HG02678 (cell line): ENCODE measurements at regions not wholly inside any gene's neighbourhood (a gene's known extent, or its start where the extent isn't known, plus 50 kb on each side); places are given as distances from the start of the nearest gene placed in this dataset.

Source experiments
- ATAC-seq: cut with Tn5 transposase; IDR thresholded peaks from one replicate; pipeline ENCODE4 v1.9.1; 2021; ENCODE audit warnings: mild to moderate bottlenecking, moderate library complexity; ENCODE audit not compliant: unreplicated experiment

DNA sequence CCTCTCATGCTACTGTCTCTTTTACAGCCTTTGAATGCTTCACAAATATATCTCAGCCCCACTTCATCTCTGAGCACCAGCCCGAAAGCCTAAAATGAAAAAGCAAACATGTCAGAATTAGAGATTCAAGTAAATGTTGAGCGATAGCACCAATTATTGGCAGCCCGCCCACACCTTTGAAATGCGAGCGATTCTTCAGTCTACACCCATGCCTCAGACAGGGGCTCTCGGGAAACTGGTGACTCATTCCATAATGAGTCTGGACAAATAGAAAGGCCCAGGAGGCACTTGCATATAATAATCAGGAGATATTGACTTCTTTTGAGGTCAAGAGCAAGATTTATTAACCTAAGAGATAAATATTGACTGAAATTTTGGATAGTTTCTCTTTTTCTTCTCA, 487.3 kb upstream of the PTBP2 start:
- no peak for ATAC-seq

GRCh38 chr1:96236156-96236739, 485.3 kb upstream of the PTBP2 start:
- no peak for ATAC-seq

- no peak for ATAC-seq
Measured at GRCh38 chr1:96238426-96238825, 483.2 kb upstream of the PTBP2 start.

GRCh38 chr1:96240438-96240837, 481.1 kb upstream of the PTBP2 start:
- no peak for ATAC-seq

DNA sequence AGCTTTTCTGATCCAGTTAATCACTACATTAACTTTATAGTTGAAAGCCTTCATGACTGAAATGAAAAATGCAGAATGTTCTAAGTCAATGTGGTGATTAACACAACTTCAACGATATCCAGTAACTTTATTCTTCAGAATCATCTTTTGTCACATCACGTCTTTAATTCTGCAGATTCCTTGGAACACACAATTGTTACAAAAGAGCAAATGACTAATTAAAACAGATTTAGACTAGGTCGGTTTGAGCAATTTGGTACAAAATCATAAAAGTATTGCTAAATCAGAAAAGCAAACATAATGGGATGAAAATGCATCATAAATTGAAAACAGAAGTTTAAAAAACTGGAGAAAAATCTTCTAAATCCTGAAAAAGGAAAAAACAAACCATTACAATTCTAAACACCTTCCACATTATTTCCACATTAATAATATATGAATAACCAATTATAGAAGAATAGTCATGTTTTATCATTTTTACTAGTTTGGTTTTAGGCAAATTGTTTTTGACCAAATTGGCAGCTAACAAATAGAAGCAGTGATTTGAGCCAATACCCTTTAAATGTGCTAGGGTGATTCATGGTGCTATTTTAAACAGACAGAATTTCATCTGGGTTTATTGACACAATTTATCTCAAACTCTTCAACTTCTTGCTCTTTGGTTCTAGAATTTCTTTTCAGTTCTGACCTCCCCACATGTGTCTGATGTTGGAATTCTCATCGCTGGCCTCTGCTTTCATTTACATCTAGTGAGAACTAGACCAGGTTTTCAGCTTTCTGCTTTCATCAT, 468.1 kb upstream of the PTBP2 start:
- ATAC-seq, result no peak

DNA sequence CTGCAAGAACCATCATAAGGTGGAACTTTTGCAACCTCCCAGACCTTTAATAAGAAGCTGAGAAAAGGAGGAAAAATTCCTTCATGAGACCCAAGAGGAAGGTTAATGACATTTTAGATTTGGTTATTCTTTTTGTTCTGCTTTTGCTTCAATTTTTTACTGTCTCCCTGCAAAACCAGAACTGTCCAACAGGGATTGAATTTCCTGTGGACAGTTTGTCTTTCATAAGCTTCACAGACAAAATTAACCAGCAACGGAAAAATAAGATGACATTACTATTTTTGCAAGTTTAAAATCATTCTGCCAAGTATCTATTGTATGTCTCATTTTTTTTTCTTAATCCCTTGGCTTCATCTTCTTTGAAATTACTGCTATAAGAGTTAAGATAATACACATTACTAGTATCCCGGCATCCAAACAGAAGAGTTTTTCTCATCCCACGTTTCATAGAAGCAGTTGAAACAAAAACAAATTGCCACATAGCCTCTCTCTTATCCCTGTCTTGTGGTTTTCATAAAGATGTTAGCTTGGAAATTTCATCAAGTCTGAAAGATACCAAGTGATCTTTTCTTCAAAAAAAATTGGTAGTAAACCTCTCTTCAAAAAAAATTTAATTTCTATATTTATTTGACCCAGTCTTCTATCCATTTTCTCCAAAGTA, 465.3 kb upstream of the PTBP2 start:
- no peak for ATAC-seq

DNA sequence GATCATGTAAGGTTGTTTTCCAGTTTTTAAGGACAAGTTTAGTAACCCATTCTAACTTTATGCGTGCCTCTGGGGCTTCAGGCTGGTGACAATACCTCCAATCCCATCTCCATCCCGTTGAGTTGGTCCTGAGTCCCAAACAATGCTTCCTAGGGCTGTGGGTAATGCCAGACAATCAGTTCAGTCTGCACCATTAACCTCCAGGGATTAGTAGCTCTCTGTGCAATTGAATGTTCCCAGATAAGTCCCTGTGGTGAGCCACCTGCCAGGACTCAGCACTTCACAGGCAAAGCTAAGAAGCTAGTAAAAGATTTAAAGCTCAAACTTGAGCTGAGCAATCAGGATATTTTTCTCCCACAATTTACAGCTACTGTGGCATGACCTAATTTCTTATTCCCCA, 462.2 kb upstream of the PTBP2 start:
- no peak for ATAC-seq

DNA sequence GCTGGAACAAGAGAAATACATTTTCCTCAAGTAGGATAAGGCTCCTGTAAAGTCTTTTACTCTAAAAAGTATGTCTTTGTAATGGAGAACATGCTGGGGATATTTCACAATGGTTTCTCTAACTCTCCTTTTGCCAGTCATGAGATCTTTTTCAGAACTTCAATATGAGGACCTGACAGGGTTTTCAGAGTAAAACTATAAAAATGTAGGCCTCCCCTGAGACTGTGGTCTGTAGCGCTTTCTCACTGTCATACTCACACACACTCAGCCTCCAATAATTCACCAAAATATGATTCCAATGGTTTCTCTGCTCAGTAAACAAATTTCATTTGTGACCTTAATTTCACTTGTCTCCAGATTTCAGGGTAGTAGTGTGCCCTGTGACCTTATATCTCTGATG, 440.1 kb upstream of the PTBP2 start:
- no peak for ATAC-seq

DNA sequence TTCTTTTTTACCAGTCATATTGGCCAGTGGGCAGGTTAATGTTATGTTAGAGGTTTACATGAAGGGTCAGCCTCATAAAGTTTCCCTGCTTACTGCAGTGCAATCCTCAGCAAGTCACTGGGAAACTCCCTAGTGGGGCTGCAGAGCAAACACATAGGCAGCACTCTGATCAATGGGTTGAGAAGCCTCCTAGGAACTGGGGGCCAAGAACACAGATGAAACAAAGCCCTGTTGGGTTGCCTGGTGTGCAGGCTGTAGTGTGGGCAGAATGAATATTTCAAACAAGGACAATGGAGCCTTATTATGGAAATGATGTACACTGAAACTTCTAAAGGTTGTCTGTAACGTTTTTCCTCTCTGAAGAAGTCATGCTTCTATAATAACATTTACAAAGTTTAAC, 431.6 kb upstream of the PTBP2 start:
- ATAC-seq, result no peak

GRCh38 chr1:96290801-96291200, 430.8 kb upstream of the PTBP2 start:
- ATAC-seq, result no peak

GRCh38 chr1:96291468-96291867, 430.1 kb upstream of the PTBP2 start:
- no peak for ATAC-seq

DNA sequence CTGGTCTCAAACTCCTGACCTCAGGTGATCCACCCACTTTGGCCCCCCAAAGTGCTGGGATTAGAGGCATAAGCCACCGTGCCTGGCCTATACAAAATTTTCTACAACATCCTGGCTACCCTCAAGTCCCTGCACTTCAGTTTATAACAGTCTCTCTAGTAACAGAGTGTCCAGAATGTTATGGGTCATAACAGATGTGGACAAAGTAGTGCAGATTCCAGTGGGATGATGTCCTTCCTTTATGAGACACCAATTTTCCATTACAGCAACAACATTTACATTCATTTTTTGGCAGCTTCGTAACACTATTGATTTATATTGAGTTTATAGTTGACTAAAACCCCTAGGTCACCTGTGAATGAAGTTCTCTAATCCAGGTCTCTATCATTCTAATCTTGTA, 429.4 kb upstream of the PTBP2 start:
- ATAC-seq, result no peak

DNA sequence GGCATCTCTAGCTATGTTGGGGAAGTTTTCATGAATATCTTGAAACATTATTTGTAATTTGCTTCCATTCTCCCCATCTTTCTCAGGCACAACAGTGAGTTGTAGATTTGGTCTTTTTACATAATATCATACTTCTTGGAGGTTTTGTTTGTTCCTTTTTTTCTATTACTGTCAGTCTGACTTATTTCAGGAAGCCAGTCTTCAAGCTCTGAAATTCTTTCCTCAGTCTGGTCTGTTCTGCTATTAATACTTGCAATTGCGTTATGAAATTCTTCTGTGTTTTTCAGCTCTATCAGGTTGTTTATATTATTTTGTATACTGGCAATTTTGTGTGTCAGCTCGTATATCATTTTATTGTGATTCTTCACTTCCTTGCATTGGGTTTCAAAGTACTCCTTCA, 424.6 kb upstream of the PTBP2 start:
- ATAC-seq, result no peak

- ATAC-seq, result no peak
Measured at GRCh38 chr1:96306809-96307560, 414.6 kb upstream of the PTBP2 start.

- no peak for ATAC-seq
Measured at GRCh38 chr1:96308314-96308713, 413.3 kb upstream of the PTBP2 start.

DNA sequence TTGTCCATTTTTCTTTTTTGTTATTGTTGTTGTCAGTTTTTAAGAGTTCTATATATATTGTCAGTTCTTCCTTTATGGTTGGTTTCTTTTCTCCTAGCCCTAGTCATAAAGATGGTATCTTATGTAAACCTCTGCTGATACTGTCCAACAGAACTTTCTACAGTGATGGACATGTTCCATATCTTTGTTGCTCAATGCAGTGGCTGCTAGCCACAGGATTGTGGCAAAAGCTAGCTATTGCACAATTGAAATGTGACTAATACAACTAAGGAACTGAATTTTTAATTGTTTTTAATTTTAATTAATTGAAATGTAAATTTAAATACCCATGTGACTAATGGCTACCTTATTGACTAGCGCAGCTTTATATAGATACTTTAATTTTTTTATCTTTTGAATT, 411.8 kb upstream of the PTBP2 start:
- no peak for ATAC-seq

DNA sequence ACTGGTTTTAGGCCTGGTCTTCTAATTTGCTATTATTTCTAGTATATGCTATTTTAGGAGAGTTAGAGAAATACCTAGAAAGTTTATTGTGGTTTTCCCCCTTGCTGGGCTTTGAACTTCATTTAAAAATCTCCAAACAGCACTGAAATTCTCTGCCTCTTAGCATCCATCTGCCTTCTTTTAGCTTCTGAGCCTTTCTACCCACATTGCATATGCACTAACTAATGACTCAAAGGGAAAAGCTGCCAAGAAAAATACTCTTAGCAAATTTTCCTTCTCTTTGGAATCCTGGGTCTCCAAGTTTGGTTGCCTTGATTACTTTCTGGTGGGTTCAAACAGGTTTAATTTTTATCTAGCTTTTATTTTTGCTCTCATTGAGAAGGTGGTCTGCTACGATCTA, 408.4 kb upstream of the PTBP2 start:
- no peak for ATAC-seq

GRCh38 chr1:96329121-96329520, 392.5 kb upstream of the PTBP2 start:
- ATAC-seq, result no peak

DNA sequence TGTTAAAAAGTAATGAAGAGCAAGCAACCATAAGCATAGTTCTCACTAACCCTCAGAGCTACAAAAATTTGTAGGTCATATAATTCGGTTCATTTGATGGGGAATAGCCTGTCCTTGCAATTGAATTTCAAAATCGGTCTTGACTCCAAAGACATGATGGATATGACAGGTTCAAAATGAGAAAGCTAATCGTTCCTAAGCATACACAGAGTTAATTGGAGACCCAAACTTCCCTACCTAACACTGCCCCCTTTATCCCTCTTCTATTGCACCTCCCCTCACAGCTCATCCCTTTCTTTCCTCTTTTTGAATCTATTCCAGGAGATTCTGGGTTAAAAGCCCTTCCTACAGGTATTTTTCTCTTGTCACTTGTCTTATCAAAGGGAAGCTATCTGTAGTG, 390.0 kb upstream of the PTBP2 start:
- ATAC-seq, result no peak

DNA sequence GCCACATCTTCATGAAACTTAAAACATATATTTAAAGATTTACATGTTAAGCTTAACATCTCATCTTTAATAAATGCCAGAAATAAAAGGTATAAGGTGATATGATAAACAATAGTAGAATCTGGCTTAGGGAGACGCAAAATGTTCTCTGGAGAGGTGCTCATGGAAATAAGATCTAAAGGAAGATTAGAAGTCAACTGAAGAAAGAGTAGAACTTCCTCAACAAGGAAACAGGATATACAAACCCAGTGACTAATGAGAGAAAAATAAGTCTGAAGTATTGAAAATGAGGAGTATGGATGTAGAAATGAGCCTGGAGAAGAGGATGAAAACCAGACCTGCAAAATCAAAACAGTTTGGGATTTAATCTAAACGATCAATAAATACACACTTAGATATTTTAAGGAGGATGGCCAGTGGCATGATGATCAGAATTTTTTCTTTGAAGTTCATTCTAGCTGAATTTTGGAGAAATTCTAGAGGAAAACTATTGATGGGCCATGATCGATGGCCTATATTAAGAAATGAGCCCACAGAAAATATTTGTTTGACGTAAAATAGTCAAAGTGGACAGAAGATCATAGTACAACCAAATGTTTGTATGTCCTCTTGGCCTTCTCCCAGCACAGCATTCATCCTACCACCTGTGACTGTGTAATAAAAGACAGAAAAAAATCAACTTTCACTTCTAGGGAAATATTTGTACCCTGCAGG, 387.9 kb upstream of the PTBP2 start:
- no peak for ATAC-seq

GRCh38 chr1:96334236-96334557, 387.4 kb upstream of the PTBP2 start:
- ATAC-seq, result no peak
